ENCODE measurements at regions not wholly inside any gene's neighbourhood (a gene's known extent, or its start where the extent isn't known, plus 50 kb on each side); places are given as distances from the start of the nearest gene placed in this dataset.

- H3K4me2 ChIP-seq (ENCODE audit: insufficient read depth, low read length) = no peak overlapping the region
- H3K36me3 ChIP-seq (ENCODE audit: insufficient read depth, low read length) = no peaks in the 10 kb centered on the region
- H3K27me3 ChIP-seq (ENCODE audit: insufficient read depth, low read length) = no peaks in the 10 kb centered on the region
- H3K27ac ChIP-seq (ENCODE audit: low read depth, low read length) = no peak overlapping the region
- no peaks in the 10 kb centered on the region for H3K9me3 ChIP-seq (ENCODE audit: low read depth, low read length)
- TF ChIP-seq CTCF (IDR thresholded peaks at IDR 0.05; ENCODE audit: extremely low read depth, low read depth, low read length) = no peak
- no peak overlapping the region for H3K4me3 ChIP-seq (ENCODE audit: insufficient read depth, low read length)
- no peaks in the 10 kb centered on the region for H4K20me1 ChIP-seq (ENCODE audit: insufficient read depth, low read length)
- H2AFZ ChIP-seq (ENCODE audit: low read length) = no peak overlapping the region
- no peak for DNase-seq (ENCODE audit: insufficient read length, low spot score, missing footprints)
- H3K79me2 ChIP-seq (ENCODE audit: insufficient read depth, low read length) = no peaks in the 10 kb centered on the region
- no peaks in the 10 kb centered on the region for H3K4me1 ChIP-seq (ENCODE audit: insufficient read depth, low read length)
Observed at GRCh38 chr2:198720266-198720665, 737.5 kb downstream of the SATB2 start.

GRCh38 chr2:198717451-198717850 is 740.3 kb downstream of the SATB2 start:
- H3K4me2 ChIP-seq (ENCODE audit: insufficient read depth, low read length) = no peak overlapping the region
- no peak overlapping the region for H3K4me3 ChIP-seq (ENCODE audit: insufficient read depth, low read length)
- no peaks in the 10 kb centered on the region for H3K79me2 ChIP-seq (ENCODE audit: insufficient read depth, low read length)
- H4K20me1 ChIP-seq (ENCODE audit: insufficient read depth, low read length) = no peaks in the 10 kb centered on the region
- no peaks in the 10 kb centered on the region for H3K27me3 ChIP-seq (ENCODE audit: insufficient read depth, low read length)
- no peak overlapping the region for H2AFZ ChIP-seq (ENCODE audit: low read length)
- H3K4me1 ChIP-seq (ENCODE audit: insufficient read depth, low read length) = no peaks in the 10 kb centered on the region
- H3K27ac ChIP-seq (ENCODE audit: low read depth, low read length) = no peak overlapping the region
- H3K9me3 ChIP-seq (ENCODE audit: low read depth, low read length) = no peaks in the 10 kb centered on the region
- no peak for DNase-seq (ENCODE audit: insufficient read length, low spot score, missing footprints)
- no peak for TF ChIP-seq CTCF (IDR thresholded peaks at IDR 0.05; ENCODE audit: extremely low read depth, low read depth, low read length)
- no peaks in the 10 kb centered on the region for H3K36me3 ChIP-seq (ENCODE audit: insufficient read depth, low read length)

GRCh38 chr2:198715302-198715835 is 742.4 kb downstream of the SATB2 start:
- H3K36me3 ChIP-seq (ENCODE audit: insufficient read depth, low read length) = no peaks in the 10 kb centered on the region
- H3K27ac ChIP-seq (ENCODE audit: low read depth, low read length) = no peak overlapping the region
- H3K79me2 ChIP-seq (ENCODE audit: insufficient read depth, low read length) = no peaks in the 10 kb centered on the region
- no peaks in the 10 kb centered on the region for H3K4me1 ChIP-seq (ENCODE audit: insufficient read depth, low read length)
- no peak overlapping the region for H3K4me2 ChIP-seq (ENCODE audit: insufficient read depth, low read length)
- no peaks in the 10 kb centered on the region for H4K20me1 ChIP-seq (ENCODE audit: insufficient read depth, low read length)
- TF ChIP-seq CTCF (IDR thresholded peaks at IDR 0.05; ENCODE audit: extremely low read depth, low read depth, low read length) = no peak
- no peak for DNase-seq (ENCODE audit: insufficient read length, low spot score, missing footprints)
- no peaks in the 10 kb centered on the region for H3K9me3 ChIP-seq (ENCODE audit: low read depth, low read length)
- no peak overlapping the region for H2AFZ ChIP-seq (ENCODE audit: low read length)
- no peaks in the 10 kb centered on the region for H3K27me3 ChIP-seq (ENCODE audit: insufficient read depth, low read length)
- H3K4me3 ChIP-seq (ENCODE audit: insufficient read depth, low read length) = no peak overlapping the region

GRCh38 chr2:198712485-198712884 is 745.3 kb downstream of the SATB2 start:
- TF ChIP-seq CTCF (IDR thresholded peaks at IDR 0.05; ENCODE audit: extremely low read depth, low read depth, low read length) = no peak
- H3K36me3 ChIP-seq (ENCODE audit: insufficient read depth, low read length) = no peaks in the 10 kb centered on the region
- no peaks in the 10 kb centered on the region for H3K9me3 ChIP-seq (ENCODE audit: low read depth, low read length)
- H3K27ac ChIP-seq (ENCODE audit: low read depth, low read length) = no peak overlapping the region
- H3K4me1 ChIP-seq (ENCODE audit: insufficient read depth, low read length) = no peaks in the 10 kb centered on the region
- no peak for DNase-seq (ENCODE audit: insufficient read length, low spot score, missing footprints)
- H3K4me3 ChIP-seq (ENCODE audit: insufficient read depth, low read length) = no peak overlapping the region
- no peak overlapping the region for H2AFZ ChIP-seq (ENCODE audit: low read length)
- no peak overlapping the region for H3K4me2 ChIP-seq (ENCODE audit: insufficient read depth, low read length)
- no peaks in the 10 kb centered on the region for H3K79me2 ChIP-seq (ENCODE audit: insufficient read depth, low read length)
- no peaks in the 10 kb centered on the region for H3K27me3 ChIP-seq (ENCODE audit: insufficient read depth, low read length)
- no peaks in the 10 kb centered on the region for H4K20me1 ChIP-seq (ENCODE audit: insufficient read depth, low read length)
